A549 (cell line): ENCODE measurements at regions not wholly inside any gene's neighbourhood (a gene's known extent, or its start where the extent isn't known, plus 50 kb on each side); places are given as distances from the start of the nearest gene placed in this dataset.

Experiments used
- ATAC-seq, 2 experiments: fragments of 200-7000 bp in 1 of 2; fragments of >200 bp in 1 of 2; cut with Nextera tagmentation in 1 of 2; cut with Tn5 transposase in 1 of 2; 3 replicates each; pipeline versions ENCODE4 v1.8.0 to v1.9.1; 2018 to 2020; ENCODE audit warnings: mild to moderate bottlenecking in 1 of 2, moderate library complexity in 1 of 2
- CTCF ChIA-PET: fragments of 300-600 bp; sonication (Branson Sonifier 250); formaldehyde crosslinking; extraction: SDS; loops from one replicate; lab custom pipeline; 2021; ENCODE audit warnings: antibody characterized with exemption, inconsistent platforms; lab: Yijun Ruan, JAX
- POLR2A ChIA-PET: fragments of 350-600 bp; formaldehyde crosslinking; extraction: SDS; loops from one replicate; lab custom pipeline; 2021; ENCODE audit warnings: antibody characterized with exemption, inconsistent platforms; lab: Yijun Ruan, JAX
- DNase-seq, 2 experiments: peaks; one replicate each; pipeline versions ENCODE4 v3.0.0 to v3.0.0-alpha.2; 2011 to 2016; ENCODE audit warnings: low read depth in 1 of 2, low spot score in 1 of 2
- FAIRE-seq: peaks from 2 replicates; lab custom pipeline; 2011; peaks lifted over from hg19 to GRCh38; lab: Jason Lieb, UNC
- H3K27ac ChIP-seq, 2 experiments: fragments of >200 bp; sonication (Bioruptor Twin); formaldehyde crosslinking; 3 replicates each; pipeline ENCODE4 v1.5.1; 2016 to 2017
- H3K4me1 ChIP-seq: fragments of >200 bp; sonication (Bioruptor Twin); formaldehyde crosslinking; 3 replicates; pipeline ENCODE4 v1.6.1; 2016
- H3K4me2 ChIP-seq: fragments of >200 bp; sonication (Bioruptor Twin); formaldehyde crosslinking; 3 replicates; pipeline ENCODE4 v1.6.1; 2016
- H3K4me3 ChIP-seq: fragments of >200 bp; sonication (Bioruptor Twin); formaldehyde crosslinking; 3 replicates; pipeline ENCODE4 v1.5.1; 2016
- H3K9me3 ChIP-seq: fragments of >200 bp; sonication (Bioruptor Twin); formaldehyde crosslinking; 3 replicates; pipeline ENCODE4 v1.6.1; 2016
- BCL3 ChIP-seq: fragments of >200 bp; sonication (Bioruptor Twin); formaldehyde crosslinking; IDR thresholded peaks from 3 replicates; pipeline ENCODE4 v1.6.1; 2016
- CBX8 ChIP-seq: fragments of 200-600 bp; sonication (generic); IDR thresholded peaks from 2 replicates; pipeline ENCODE4 v1.6.1; 2016
- CEBPB ChIP-seq, 2 experiments: fragments of >200 bp in 1 of 2; sonication (Bioruptor Twin) in 1 of 2; formaldehyde crosslinking in 1 of 2; IDR thresholded peaks; 2 replicates each; pipeline ENCODE4 v1.6.1; 2012 to 2016
- CHD2 ChIP-seq: fragments of 150-350 bp; IDR thresholded peaks from 2 replicates; pipeline ENCODE4 v1.6.1; 2014; ENCODE audit warnings: low read length; ENCODE audit not compliant: partially characterized antibody
- CHD4 ChIP-seq: fragments of 200-600 bp; sonication (generic); IDR thresholded peaks from 2 replicates; pipeline ENCODE4 v1.6.1; 2016; ENCODE audit warnings: antibody characterized with exemption, mild to moderate bottlenecking, borderline replicate concordance
- E2F6 ChIP-seq: IDR thresholded peaks from 2 replicates; pipeline ENCODE4 v1.6.1; 2012; ENCODE audit warnings: low read depth, borderline replicate concordance
- EHMT2 ChIP-seq: fragments of 200-600 bp; sonication (generic); IDR thresholded peaks from 2 replicates; pipeline ENCODE4 v1.6.1; 2016; ENCODE audit warnings: antibody characterized with exemption, low read depth, mild to moderate bottlenecking, moderate library complexity
- EP300 ChIP-seq, 2 experiments: fragments of >200 bp; sonication (Bioruptor Twin); formaldehyde crosslinking; IDR thresholded peaks; 2 replicates in 1 of 2; 3 replicates in 1 of 2; pipeline ENCODE4 v1.6.1; 2016 to 2017
- ESRRA ChIP-seq: fragments of 150-350 bp; IDR thresholded peaks from 2 replicates; pipeline ENCODE4 v1.6.1; 2014; ENCODE audit warnings: mild to moderate bottlenecking, low read length, borderline replicate concordance
- FOSB ChIP-seq: fragments of 250-450 bp; sonication (Bioruptor Pico); IDR thresholded peaks from 2 replicates; pipeline ENCODE4 v1.5.0; 2020; ENCODE audit warnings: mild to moderate bottlenecking, moderate library complexity
- FOSL2 ChIP-seq, 2 experiments: fragments of 450-650 bp in 1 of 2; fragments of >200 bp in 1 of 2; sonication (Bioruptor Twin) in 1 of 2; formaldehyde crosslinking; IDR thresholded peaks; 2 replicates each; pipeline versions ENCODE4 v1.5.0 to v1.6.1; 2016 to 2020; ENCODE audit warnings: mild to moderate bottlenecking in 1 of 2, moderate library complexity in 1 of 2
- HDAC2 ChIP-seq: fragments of 200-600 bp; sonication (generic); IDR thresholded peaks from 2 replicates; pipeline ENCODE4 v1.6.1; 2016
- HEYL ChIP-seq: fragments of 250-450 bp; sonication (Bioruptor Pico); IDR thresholded peaks from 2 replicates; pipeline ENCODE4 v1.8.0; 2021; ENCODE audit warnings: mild to moderate bottlenecking, moderate library complexity
- HOXA7 ChIP-seq: fragments of 250-450 bp; sonication (Bioruptor Pico); IDR thresholded peaks from 2 replicates; pipeline ENCODE4 v1.5.0; 2020; ENCODE audit warnings: mild to moderate bottlenecking, moderate library complexity
- HOXB5 ChIP-seq: fragments of 250-450 bp; sonication (Bioruptor Pico); IDR thresholded peaks from 2 replicates; pipeline ENCODE4 v1.5.0; 2020; ENCODE audit warnings: mild to moderate bottlenecking, moderate library complexity
- JUN ChIP-seq, 2 experiments: fragments of >200 bp; sonication (Bioruptor Twin); formaldehyde crosslinking; IDR thresholded peaks; 2 replicates in 1 of 2; 3 replicates in 1 of 2; pipeline ENCODE4 v1.6.1; 2016 to 2017
- KDM1A ChIP-seq: fragments of 200-600 bp; sonication (generic); IDR thresholded peaks from 2 replicates; pipeline ENCODE4 v1.6.1; 2016; ENCODE audit warnings: low read depth, mild to moderate bottlenecking
- KDM5A ChIP-seq: fragments of 200-600 bp; sonication (generic); IDR thresholded peaks from 2 replicates; pipeline ENCODE4 v1.6.1; 2016; ENCODE audit warnings: antibody characterized with exemption, mild to moderate bottlenecking
- MAFK ChIP-seq: fragments of 450-650 bp; IDR thresholded peaks from 2 replicates; pipeline ENCODE4 v1.6.1; 2014; ENCODE audit not compliant: partially characterized antibody
- MAX ChIP-seq: IDR thresholded peaks from 2 replicates; pipeline ENCODE4 v1.6.1; 2012
- NPAS2 ChIP-seq: fragments of 250-450 bp; sonication (Bioruptor Pico); IDR thresholded peaks from 2 replicates; pipeline ENCODE4 v1.8.0; 2022; ENCODE audit warnings: mild to moderate bottlenecking, moderate library complexity, borderline replicate concordance
- NR3C1 ChIP-seq: fragments of >200 bp; sonication (Bioruptor Twin); formaldehyde crosslinking; IDR thresholded peaks from 3 replicates; pipeline ENCODE4 v1.6.1; 2017
- PHF8 ChIP-seq: fragments of 200-600 bp; sonication (generic); IDR thresholded peaks from 2 replicates; pipeline ENCODE4 v1.6.1; 2016; ENCODE audit warnings: low read depth, mild to moderate bottlenecking, antibody characterized with exemption, moderate library complexity, borderline replicate concordance
- POLR2A ChIP-seq: IDR thresholded peaks from 2 replicates; pipeline ENCODE4 v1.6.1; 2012; ENCODE audit warnings: mild to moderate bottlenecking, low read length
- POLR2AphosphoS2 ChIP-seq: conservative IDR thresholded peaks from 2 replicates; pipeline ENCODE4 v1.6.1; 2012; ENCODE audit warnings: low read length, improper control_type of control experiment, inconsistent platforms
- RAD21 ChIP-seq, 2 experiments: fragments of >200 bp in 1 of 2; sonication (Bioruptor Twin) in 1 of 2; formaldehyde crosslinking in 1 of 2; IDR thresholded peaks in 1 of 2; conservative IDR thresholded peaks in 1 of 2; 2 replicates in 1 of 2; 3 replicates in 1 of 2; pipeline ENCODE4 v1.6.1; 2012 to 2018; ENCODE audit warnings: inconsistent platforms in 1 of 2
- RCOR1 ChIP-seq: fragments of 150-350 bp; IDR thresholded peaks from 2 replicates; pipeline ENCODE4 v1.6.1; 2014; ENCODE audit warnings: antibody characterized with exemption, low read length, low read depth
- RNF2 ChIP-seq: fragments of 200-600 bp; sonication (generic); IDR thresholded peaks from 2 replicates; pipeline ENCODE4 v1.6.1; 2016; ENCODE audit warnings: low read depth, mild to moderate bottlenecking, antibody characterized with exemption, moderate library complexity, borderline replicate concordance
- SMC3 ChIP-seq: fragments of >200 bp; sonication (Bioruptor Twin); formaldehyde crosslinking; IDR thresholded peaks from 3 replicates; pipeline ENCODE4 v1.6.1; 2018; ENCODE audit warnings: inconsistent platforms
- SREBF2 ChIP-seq: fragments of 450-650 bp; IDR thresholded peaks from 2 replicates; pipeline ENCODE4 v1.6.1; 2014; ENCODE audit warnings: mild to moderate bottlenecking, moderate library complexity
- ZC3H11A ChIP-seq: fragments of 450-650 bp; IDR thresholded peaks from 2 replicates; pipeline ENCODE4 v1.6.1; 2014; ENCODE audit warnings: antibody characterized with exemption, mild to moderate bottlenecking
- ZFP36 ChIP-seq: fragments of 450-650 bp; IDR thresholded peaks from 2 replicates; pipeline ENCODE4 v1.6.1; 2014; ENCODE audit warnings: borderline replicate concordance; ENCODE audit not compliant: partially characterized antibody
- ZNF302 ChIP-seq: fragments of 250-450 bp; sonication (Bioruptor Pico); IDR thresholded peaks from 2 replicates; pipeline ENCODE4 v1.9.0; 2021; ENCODE audit warnings: inconsistent platforms, mild to moderate bottlenecking, moderate library complexity
- WGBS: methylation state at CpG from one replicate; pipeline ENCODE4 v1.1.6; 2017; ENCODE audit errors: missing lambda C conversion rate; 5-methylcytosine and 5-hydroxymethylcytosine counted together
- TF ChIP-seq, protein P1 (sequence below): fragments of 250-450 bp; sonication (Bioruptor Pico); IDR thresholded peaks from 2 replicates; pipeline ENCODE4 v1.5.0; 2021; ENCODE audit warnings: mild to moderate bottlenecking, moderate library complexity, borderline replicate concordance
- TF ChIP-seq, protein P2 (sequence below): IDR thresholded peaks from 2 replicates; pipeline ENCODE4 v1.6.1; 2012

DNA sequence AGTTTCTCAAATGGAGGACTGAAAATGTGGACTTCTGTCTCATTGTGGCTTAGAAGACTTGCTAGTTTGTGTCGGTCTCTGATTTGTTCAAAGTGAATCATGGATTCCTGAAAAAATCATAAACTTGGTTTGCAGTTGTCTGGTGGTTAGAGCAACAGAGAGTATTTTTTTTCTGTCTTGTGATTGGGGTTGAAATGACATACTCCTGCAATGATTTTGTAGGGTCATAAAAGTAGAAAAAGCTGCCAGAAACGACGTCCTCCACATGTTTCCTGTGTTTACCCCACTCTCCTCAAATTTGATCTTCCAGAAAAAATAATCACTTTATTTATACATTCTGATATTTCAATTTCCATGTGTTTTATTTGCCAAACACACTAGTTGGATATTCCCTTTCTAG is 219.2 kb upstream of the PGR start:
- POLR2A ChIA-PET, result no interaction called here
- DNase-seq (no peak), FAIRE-seq (no peak), ATAC-seq (no peak)
- Histone ChIP-seq H3K4me2 (no peak overlapping the region), H3K4me1 (no peaks in the 10 kb centered on the region), H3K9me3 (no peaks in the 10 kb centered on the region), H3K27ac (no peak overlapping the region), H3K4me3 (no peak overlapping the region)
- no peak for TF ChIP-seq CBX8
- TF ChIP-seq KDM5A, result no peak
- TF ChIP-seq RAD21 (conservative IDR thresholded peaks at IDR 0.05 in 1 of 2, IDR thresholded peaks at IDR 0.05 in 1 of 2), result no peak
- no peak for TF ChIP-seq E2F6
- no peak for TF ChIP-seq EHMT2
- no peak for TF ChIP-seq EP300 (IDR thresholded peaks at IDR 0.05)
- no peak for TF ChIP-seq RNF2
- TF ChIP-seq HDAC2, result no peak
- no peak for TF ChIP-seq ZFP36
- TF ChIP-seq HOXA7 (CRISPR knock-in tag), result no peak
- no peak for TF ChIP-seq POLR2AphosphoS2
- 2% methylated on average over 3 of the region's 3 CpGs for WGBS
- CTCF ChIA-PET, result no interaction called here

GRCh38 chr11:101346591-101346990 is 217.0 kb upstream of the PGR start:
- no peak overlapping the region for H3K27ac ChIP-seq
- TF ChIP-seq CHD4, result no peak
- no peak for TF ChIP-seq CBX8
- TF ChIP-seq, protein P1, sequence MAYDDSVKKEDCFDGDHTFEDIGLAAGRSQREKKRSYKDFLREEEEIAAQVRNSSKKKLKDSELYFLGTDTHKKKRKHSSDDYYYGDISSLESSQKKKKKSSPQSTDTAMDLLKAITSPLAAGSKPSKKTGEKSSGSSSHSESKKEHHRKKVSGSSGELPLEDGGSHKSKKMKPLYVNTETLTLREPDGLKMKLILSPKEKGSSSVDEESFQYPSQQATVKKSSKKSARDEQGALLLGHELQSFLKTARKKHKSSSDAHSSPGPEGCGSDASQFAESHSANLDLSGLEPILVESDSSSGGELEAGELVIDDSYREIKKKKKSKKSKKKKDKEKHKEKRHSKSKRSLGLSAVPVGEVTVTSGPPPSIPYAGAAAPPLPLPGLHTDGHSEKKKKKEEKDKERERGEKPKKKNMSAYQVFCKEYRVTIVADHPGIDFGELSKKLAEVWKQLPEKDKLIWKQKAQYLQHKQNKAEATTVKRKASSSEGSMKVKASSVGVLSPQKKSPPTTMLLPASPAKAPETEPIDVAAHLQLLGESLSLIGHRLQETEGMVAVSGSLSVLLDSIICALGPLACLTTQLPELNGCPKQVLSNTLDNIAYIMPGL (CRISPR knock-in tag), result no peak
- TF ChIP-seq HOXB5 (CRISPR knock-in tag), result no peak
- no peak for TF ChIP-seq SMC3
- TF ChIP-seq PHF8, result no peak
- TF ChIP-seq FOSL2 (IDR thresholded peaks at IDR 0.05), result no peak
- no peak for TF ChIP-seq FOSL2 (CRISPR knock-in tag; IDR thresholded peaks at IDR 0.05)
- TF ChIP-seq ZC3H11A, result no peak
- ChIA-PET CTCF (no interaction called here), POLR2A (no interaction called here)
- ATAC-seq (no peak), FAIRE-seq (no peak), DNase-seq (no peak)
- H3K4me2 ChIP-seq, result no peak overlapping the region
- no peaks in the 10 kb centered on the region for H3K4me1 ChIP-seq
- 2% methylated on average over 4 of the region's 4 CpGs for WGBS
- no peak overlapping the region for H3K4me3 ChIP-seq
- H3K9me3 ChIP-seq, result no peaks in the 10 kb centered on the region

GRCh38 chr11:101345891-101346290 is 216.3 kb upstream of the PGR start:
- no peak for DNase-seq
- WGBS, result 2% methylated on average over 3 of the region's 3 CpGs
- no peak for FAIRE-seq
- H3K4me3 ChIP-seq, result no peak overlapping the region
- ATAC-seq, result no peak
- CTCF ChIA-PET, result no interaction called here
- no peak for TF ChIP-seq BCL3
- no peak for TF ChIP-seq KDM1A
- no peak for TF ChIP-seq FOSB (CRISPR knock-in tag)
- TF ChIP-seq NR3C1, result no peak
- no peak for TF ChIP-seq CHD2
- TF ChIP-seq CEBPB (IDR thresholded peaks at IDR 0.05), result no peak
- TF ChIP-seq ZNF302, result no peak
- TF ChIP-seq JUN (IDR thresholded peaks at IDR 0.05), result no peak
- TF ChIP-seq MAX, result no peak
- no peak for TF ChIP-seq CHD4
- TF ChIP-seq ESRRA, result no peak
- TF ChIP-seq, protein P2, sequence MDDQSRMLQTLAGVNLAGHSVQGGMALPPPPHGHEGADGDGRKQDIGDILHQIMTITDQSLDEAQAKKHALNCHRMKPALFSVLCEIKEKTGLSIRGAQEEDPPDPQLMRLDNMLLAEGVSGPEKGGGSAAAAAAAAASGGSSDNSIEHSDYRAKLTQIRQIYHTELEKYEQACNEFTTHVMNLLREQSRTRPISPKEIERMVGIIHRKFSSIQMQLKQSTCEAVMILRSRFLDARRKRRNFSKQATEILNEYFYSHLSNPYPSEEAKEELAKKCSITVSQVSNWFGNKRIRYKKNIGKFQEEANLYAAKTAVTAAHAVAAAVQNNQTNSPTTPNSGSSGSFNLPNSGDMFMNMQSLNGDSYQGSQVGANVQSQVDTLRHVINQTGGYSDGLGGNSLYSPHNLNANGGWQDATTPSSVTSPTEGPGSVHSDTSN, result no peak
- TF ChIP-seq EP300 (IDR thresholded peaks at IDR 0.05), result no peak
- no peak for TF ChIP-seq HEYL
- TF ChIP-seq MAFK, result no peak
- TF ChIP-seq POLR2A, result no peak
- TF ChIP-seq SREBF2, result no peak
- no peak for TF ChIP-seq RCOR1
- no peak for TF ChIP-seq NPAS2 (CRISPR knock-in tag)
- TF ChIP-seq, all 56 proteins: peak for 0
- no peak overlapping the region for H3K4me2 ChIP-seq
- H3K9me3 ChIP-seq, result no peaks in the 10 kb centered on the region
- no peak overlapping the region for H3K27ac ChIP-seq
- POLR2A ChIA-PET, result no interaction called here
- no peaks in the 10 kb centered on the region for H3K4me1 ChIP-seq
